HG03025 (cell line): ENCODE measurements at regions not wholly inside any gene's neighbourhood (a gene's known extent, or its start where the extent isn't known, plus 50 kb on each side); places are given as distances from the start of the nearest gene placed in this dataset.

Experiments used
- ATAC-seq: cut with Tn5 transposase; IDR thresholded peaks from one replicate; pipeline ENCODE4 v1.9.1; 2021; ENCODE audit warnings: mild to moderate bottlenecking, moderate library complexity; ENCODE audit not compliant: unreplicated experiment, low FRiP score

GRCh38 chr6:100944644-100945043 lies 63.5 kb upstream of the ASCC3 start:
- no peak for ATAC-seq

GRCh38 chr6:100946021-100946540 lies 65.0 kb upstream of the ASCC3 start:
- no peak for ATAC-seq

GRCh38 chr6:100946711-100947110 lies 65.6 kb upstream of the ASCC3 start:
- no peak for ATAC-seq

- no peak for ATAC-seq
Measured at GRCh38 chr6:100948381-100949133, 67.4 kb upstream of the ASCC3 start.

GRCh38 chr6:100952006-100952405 lies 70.9 kb upstream of the ASCC3 start:
- no peak for ATAC-seq

GRCh38 chr6:100959280-100959679 lies 78.2 kb upstream of the ASCC3 start:
- no peak for ATAC-seq

- ATAC-seq: no peak
Measured at GRCh38 chr6:100962466-100962865, 81.3 kb upstream of the ASCC3 start.

- ATAC-seq: no peak
Measured at GRCh38 chr6:100965067-100965466, 83.9 kb upstream of the ASCC3 start.

GRCh38 chr6:100968949-100969348 lies 87.8 kb upstream of the ASCC3 start:
- ATAC-seq: no peak

GRCh38 chr6:100979267-100979666 lies 98.1 kb upstream of the ASCC3 start:
- no peak for ATAC-seq

GRCh38 chr6:100980949-100981348 lies 99.8 kb upstream of the ASCC3 start:
- no peak for ATAC-seq

- no peak for ATAC-seq
Measured at GRCh38 chr6:100986921-100987320, 105.8 kb upstream of the ASCC3 start.

GRCh38 chr6:100987556-100987955 lies 106.4 kb upstream of the ASCC3 start:
- ATAC-seq: no peak

- ATAC-seq: no peak
Measured at GRCh38 chr6:100988391-100988984, 107.4 kb upstream of the ASCC3 start.

- no peak for ATAC-seq
Measured at GRCh38 chr6:100990070-100990469, 108.9 kb upstream of the ASCC3 start.

- ATAC-seq: no peak
Measured at GRCh38 chr6:100996409-100996808, 115.3 kb upstream of the ASCC3 start.

- ATAC-seq: no peak
Measured at GRCh38 chr6:100998111-100998510, 117.0 kb upstream of the ASCC3 start.

- ATAC-seq: no peak
Measured at GRCh38 chr6:100999034-100999597, 118.0 kb upstream of the ASCC3 start.

GRCh38 chr6:101000341-101000740 lies 119.2 kb upstream of the ASCC3 start:
- ATAC-seq: no peak

- no peak for ATAC-seq
Measured at GRCh38 chr6:101001012-101001411, 119.9 kb upstream of the ASCC3 start.

GRCh38 chr6:101001607-101002006 lies 120.5 kb upstream of the ASCC3 start:
- no peak for ATAC-seq

GRCh38 chr6:101003075-101003474 lies 121.9 kb upstream of the ASCC3 start:
- ATAC-seq: no peak
